ENCODE measurements at regions not wholly inside any gene's neighbourhood (a gene's known extent, or its start where the extent isn't known, plus 50 kb on each side); places are given as distances from the start of the nearest gene placed in this dataset.

- H2AFZ ChIP-seq (ENCODE audit: low read depth, low read length) = no peak overlapping the region
- no peak for FAIRE-seq
- no peaks in the 10 kb centered on the region for H3K4me1 ChIP-seq (ENCODE audit: control insufficient read depth, extremely low read depth, insufficient read depth, low read length)
- no peak for DNase-seq (ENCODE audit: low read depth, low spot score)
- H3K9me3 ChIP-seq (replicated peaks; ENCODE audit: control insufficient read depth, insufficient read depth, low read length) = peaks cover 14% of the 10 kb centered on the region
- H3K4me3 ChIP-seq (replicated peaks in 1 of 3; ENCODE audit: insufficient read depth in 1 of 3, low read depth in 1 of 3, low read length in 3 of 3) = no peak overlapping the region
- ChIA-PET POLR2A (no interaction called here), CTCF (no interaction called here)
- no peak overlapping the region for H3K4me2 ChIP-seq (ENCODE audit: insufficient read depth, low read length)
- no TSS peak for BruUV-seq (replicated peaks)
- H4K20me1 ChIP-seq (replicated peaks; ENCODE audit: control insufficient read depth, extremely low read depth, insufficient read depth, low read length) = no peaks in the 10 kb centered on the region
- no peak for TF ChIP-seq FOS (IDR thresholded peaks at IDR 0.05; ENCODE audit: borderline replicate concordance, insufficient read depth, low read length)
- no peak for TF ChIP-seq JUN (IDR thresholded peaks at IDR 0.05; ENCODE audit: borderline replicate concordance, insufficient read depth, insufficient read length, low read depth)
- no peak for TF ChIP-seq CTCF (IDR thresholded peaks at IDR 0.05; ENCODE audit: extremely low read depth in 1 of 2, insufficient read depth in 1 of 2, low read depth in 1 of 2, low read length in 2 of 2)
- no peak for TF ChIP-seq EZH2 (IDR thresholded peaks at IDR 0.05; ENCODE audit: borderline replicate concordance, low read depth, low read length, severe bottlenecking)
- no peak for TF ChIP-seq POLR2A (IDR thresholded peaks at IDR 0.05; ENCODE audit: low read depth, low read length)
- no peak for TF ChIP-seq MYC (IDR thresholded peaks at IDR 0.05; ENCODE audit: low read depth, low read length)
- no peak for TF ChIP-seq GATA2 (IDR thresholded peaks at IDR 0.05; ENCODE audit: insufficient read depth, insufficient read length, low read depth, low read length)
- TF ChIP-seq, protein P1, sequence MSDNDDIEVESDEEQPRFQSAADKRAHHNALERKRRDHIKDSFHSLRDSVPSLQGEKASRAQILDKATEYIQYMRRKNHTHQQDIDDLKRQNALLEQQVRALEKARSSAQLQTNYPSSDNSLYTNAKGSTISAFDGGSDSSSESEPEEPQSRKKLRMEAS (IDR thresholded peaks at IDR 0.05; ENCODE audit: insufficient read depth, insufficient read length) = no peak
- no peak for TF ChIP-seq POLR2AphosphoS5 (IDR thresholded peaks at IDR 0.05; ENCODE audit: insufficient read depth, low read depth, low read length)
- no peaks in the 10 kb centered on the region for H3K27me3 ChIP-seq (ENCODE audit: control insufficient read depth in 2 of 2, insufficient read depth in 2 of 2, low read length in 2 of 2)
- no peaks in the 10 kb centered on the region for H3K9me1 ChIP-seq (replicated peaks; ENCODE audit: control insufficient read depth, extremely low read depth, insufficient read depth, low read length)
- H3K79me2 ChIP-seq (ENCODE audit: control insufficient read depth, insufficient read depth, low read length) = no peaks in the 10 kb centered on the region
- intact Hi-C loops (cut with micrococcal nuclease) (no loop called here), dilution Hi-C loops (cut with MboI; ENCODE audit: extremely low pct_ligation_motif_present, low sequenced_read_pairs) (no loop called here)
- no peaks in the 10 kb centered on the region for H3K36me3 ChIP-seq (ENCODE audit: control insufficient read depth in 2 of 2, extremely low read depth in 1 of 2, insufficient read depth in 2 of 2, low read length in 2 of 2)
- no peak overlapping the region for H3K9ac ChIP-seq (replicated peaks; ENCODE audit: extremely low read depth, insufficient read depth, low read length)
- H3K27ac ChIP-seq (ENCODE audit: insufficient read depth, low read depth, low read length) = no peak overlapping the region
These were observed 308.3 kb upstream of the AJAP1 start for GRCh38 chr1:4346131-4346530.
